ENCODE measurements at regions not wholly inside any gene's neighbourhood (a gene's known extent, or its start where the extent isn't known, plus 50 kb on each side); places are given as distances from the start of the nearest gene placed in this dataset.

- DNase-seq: no peak
- Histone ChIP-seq H4K20me1 (ENCODE audit: insufficient read depth, low read length) (no peaks in the 10 kb centered on the region), H3K36me3 (replicated peaks; ENCODE audit: insufficient read depth, low read length) (no peaks in the 10 kb centered on the region), H3K4me2 (ENCODE audit: low read depth, low read length) (no peak overlapping the region), H3K79me2 (ENCODE audit: low read length) (no peaks in the 10 kb centered on the region), H3K27me3 (replicated peaks; ENCODE audit: insufficient read depth, low read length) (no peaks in the 10 kb centered on the region), H2AFZ (ENCODE audit: low read length) (no peak overlapping the region), H3K4me3 (ENCODE audit: low read length) (no peak overlapping the region), H3F3A (ENCODE audit: insufficient read depth, low read length) (no peaks in the 10 kb centered on the region), H3K9me2 (replicated peaks; ENCODE audit: insufficient read depth, low read length) (no peaks in the 10 kb centered on the region), H3K9me3 (replicated peaks; ENCODE audit: insufficient read depth, low read length) (no peaks in the 10 kb centered on the region), H3K27ac (ENCODE audit: low read length) (no peak overlapping the region), H3K4me1 (ENCODE audit: low read length) (no peaks in the 10 kb centered on the region), H3K9ac (ENCODE audit: low read length) (no peak overlapping the region)
- TF ChIP-seq CTCF (IDR thresholded peaks at IDR 0.05; ENCODE audit: low read length) (no peak), EZH2phosphoT487 (IDR thresholded peaks at IDR 0.05; ENCODE audit: low read length) (no peak), EZH2 (optimal IDR thresholded peaks at IDR 0.05; ENCODE audit: low read depth, low read length) (no peak)
Measured at GRCh38 chr9:120198027-120198426, 381.9 kb downstream of the CDK5RAP2 start.

GRCh38 chr9:120197605-120198004, 382.4 kb downstream of the CDK5RAP2 start:
- Histone ChIP-seq H3K27me3 (replicated peaks; ENCODE audit: insufficient read depth, low read length) (no peaks in the 10 kb centered on the region), H3K9ac (ENCODE audit: low read length) (no peak overlapping the region), H3K79me2 (ENCODE audit: low read length) (no peaks in the 10 kb centered on the region), H2AFZ (ENCODE audit: low read length) (no peak overlapping the region), H3F3A (ENCODE audit: insufficient read depth, low read length) (no peaks in the 10 kb centered on the region), H3K4me3 (ENCODE audit: low read length) (no peak overlapping the region), H3K9me3 (replicated peaks; ENCODE audit: insufficient read depth, low read length) (no peaks in the 10 kb centered on the region), H3K9me2 (replicated peaks; ENCODE audit: insufficient read depth, low read length) (no peaks in the 10 kb centered on the region), H3K4me2 (ENCODE audit: low read depth, low read length) (no peak overlapping the region), H4K20me1 (ENCODE audit: insufficient read depth, low read length) (no peaks in the 10 kb centered on the region), H3K27ac (ENCODE audit: low read length) (no peak overlapping the region), H3K4me1 (ENCODE audit: low read length) (no peaks in the 10 kb centered on the region), H3K36me3 (replicated peaks; ENCODE audit: insufficient read depth, low read length) (no peaks in the 10 kb centered on the region)
- TF ChIP-seq EZH2phosphoT487 (IDR thresholded peaks at IDR 0.05; ENCODE audit: low read length) (no peak), CTCF (IDR thresholded peaks at IDR 0.05; ENCODE audit: low read length) (no peak), EZH2 (optimal IDR thresholded peaks at IDR 0.05; ENCODE audit: low read depth, low read length) (no peak)
- no peak for DNase-seq

- TF ChIP-seq EZH2phosphoT487 (IDR thresholded peaks at IDR 0.05; ENCODE audit: low read length) (no peak), CTCF (IDR thresholded peaks at IDR 0.05; ENCODE audit: low read length) (no peak), EZH2 (optimal IDR thresholded peaks at IDR 0.05; ENCODE audit: low read depth, low read length) (no peak)
- no peak overlapping the region for H2AFZ ChIP-seq (ENCODE audit: low read length)
Measured at GRCh38 chr9:120191141-120191540, 388.8 kb downstream of the CDK5RAP2 start.

More at GRCh38 chr9:120191141-120191540, 388.8 kb downstream of the CDK5RAP2 start:
- DNase-seq: no peak
- Histone ChIP-seq H3F3A (ENCODE audit: insufficient read depth, low read length) (no peaks in the 10 kb centered on the region), H3K4me1 (ENCODE audit: low read length) (no peaks in the 10 kb centered on the region), H3K9me3 (replicated peaks; ENCODE audit: insufficient read depth, low read length) (no peaks in the 10 kb centered on the region), H3K27ac (ENCODE audit: low read length) (no peak overlapping the region), H3K9me2 (replicated peaks; ENCODE audit: insufficient read depth, low read length) (no peaks in the 10 kb centered on the region), H3K79me2 (ENCODE audit: low read length) (no peaks in the 10 kb centered on the region), H3K9ac (ENCODE audit: low read length) (no peak overlapping the region), H3K4me2 (ENCODE audit: low read depth, low read length) (no peak overlapping the region), H3K27me3 (replicated peaks; ENCODE audit: insufficient read depth, low read length) (no peaks in the 10 kb centered on the region), H3K4me3 (ENCODE audit: low read length) (no peak overlapping the region), H3K36me3 (replicated peaks; ENCODE audit: insufficient read depth, low read length) (no peaks in the 10 kb centered on the region), H4K20me1 (ENCODE audit: insufficient read depth, low read length) (no peaks in the 10 kb centered on the region)

All from MM.1S (cell line).